Pulmonary artery endothelial cell (primary cell): ENCODE measurements at regions not wholly inside any gene's neighbourhood (a gene's known extent, or its start where the extent isn't known, plus 50 kb on each side); places are given as distances from the start of the nearest gene placed in this dataset.

ENCODE experiments used
- DNase-seq: peaks from one replicate; pipeline ENCODE4 v3.0.0-alpha.2; 2011; ENCODE audit warnings: low read depth, low spot score

DNA sequence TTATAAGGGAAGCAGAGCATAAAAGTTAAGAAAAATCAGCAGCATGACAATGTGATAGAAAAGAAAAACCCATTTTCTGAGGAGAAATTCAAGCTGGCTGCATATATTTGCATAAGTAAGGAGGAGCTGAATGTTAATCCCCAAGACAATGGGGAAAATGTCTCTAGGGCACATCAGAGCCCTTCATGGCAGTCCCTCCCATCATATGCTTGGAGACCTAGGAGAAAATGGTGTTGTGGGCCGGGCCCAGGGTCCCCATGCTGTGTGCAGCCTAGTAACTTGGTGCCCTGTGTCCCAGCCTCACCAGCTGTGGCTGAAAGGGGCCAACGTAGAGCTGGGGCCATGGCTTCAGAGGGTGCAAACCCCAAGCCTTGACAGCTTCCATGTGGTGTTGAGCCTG, 100.6 kb upstream of the PLPPR4 start:
- no peak for DNase-seq

DNA sequence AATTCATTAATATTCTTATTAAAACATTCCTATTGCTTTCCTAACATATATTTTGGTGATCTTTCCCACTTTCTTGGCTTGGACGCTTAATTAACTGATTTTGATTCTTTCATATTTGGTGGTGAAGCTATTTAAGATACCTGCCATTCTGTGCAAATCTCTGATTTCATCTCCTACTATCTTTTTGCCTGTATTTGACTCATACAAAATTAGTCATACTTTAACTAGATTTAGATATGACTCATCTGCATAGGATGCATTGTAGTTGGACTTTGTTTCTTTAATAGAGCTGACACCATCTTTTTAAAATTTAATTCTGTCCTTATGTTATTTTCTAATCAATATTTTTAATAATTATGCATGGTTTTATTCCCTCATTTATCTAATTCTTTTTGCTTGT, 93.8 kb upstream of the PLPPR4 start:
- DNase-seq: no peak

DNA sequence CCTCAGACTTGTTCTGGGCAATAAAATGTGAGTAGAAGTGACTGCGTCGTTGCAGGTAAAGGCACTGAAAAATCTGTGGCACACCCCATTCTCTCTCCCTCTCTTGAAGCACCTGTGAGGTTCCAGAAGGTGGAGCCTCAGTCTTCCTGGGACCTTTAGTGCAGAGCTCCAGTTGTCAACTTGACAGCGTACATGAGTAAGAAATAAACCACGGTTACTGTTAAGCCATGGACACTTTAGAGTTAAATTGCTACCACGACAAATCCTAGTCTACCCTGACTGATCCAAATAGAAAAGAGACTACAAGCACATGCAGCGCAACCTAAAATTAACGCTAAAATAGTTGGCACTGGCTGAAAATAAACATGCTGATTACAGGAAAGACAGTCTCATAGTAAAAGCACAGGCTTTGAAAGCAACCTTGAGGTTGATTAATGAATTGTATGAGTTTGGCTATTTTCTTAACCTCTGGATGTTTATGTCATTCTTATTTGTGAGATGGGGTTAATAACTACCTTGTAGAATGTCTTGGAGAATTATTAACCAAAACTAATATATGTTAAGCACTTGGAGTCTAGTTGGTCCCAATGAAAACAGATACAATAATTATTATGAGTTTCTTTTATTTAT, 93.0 kb upstream of the PLPPR4 start:
- DNase-seq: no peak

DNA sequence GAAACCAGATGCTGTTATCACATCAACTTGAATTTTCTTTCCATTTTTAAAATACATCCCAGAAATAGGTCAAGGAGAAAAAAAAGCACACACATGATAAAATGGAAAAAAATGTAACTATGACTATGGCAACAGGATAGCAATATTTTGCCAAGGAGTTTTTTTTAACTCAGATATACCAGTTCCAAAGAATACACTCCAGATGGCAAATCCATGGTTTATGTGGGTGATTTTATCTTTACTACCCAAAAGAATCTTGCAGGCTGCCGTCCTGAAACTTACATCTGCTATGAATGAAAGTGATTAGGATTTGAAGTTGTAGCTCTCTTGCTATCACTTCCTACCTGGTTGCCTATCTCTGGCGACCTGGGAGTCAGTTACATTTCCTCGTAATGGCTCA, 91.0 kb upstream of the PLPPR4 start:
- DNase-seq: no peak

DNA sequence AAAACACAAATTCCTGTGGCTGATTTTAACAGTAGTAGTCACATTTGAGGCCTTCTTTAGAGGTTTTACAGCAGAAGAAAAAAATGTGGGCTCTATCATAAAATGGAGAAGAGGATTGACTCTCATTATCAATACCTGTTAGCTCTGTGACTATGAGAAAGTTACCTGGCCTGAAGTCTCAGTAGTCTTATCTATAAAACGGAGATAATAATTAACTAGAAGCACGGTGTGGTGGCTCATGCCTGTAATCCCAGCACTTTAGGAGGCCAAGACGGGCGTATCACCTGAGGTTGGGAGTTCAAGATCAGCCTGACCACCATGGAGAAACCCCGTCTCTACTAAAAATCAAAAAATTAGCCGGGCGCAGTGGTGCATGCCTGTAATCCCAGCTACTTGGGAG, 90.4 kb upstream of the PLPPR4 start:
- no peak for DNase-seq

DNA sequence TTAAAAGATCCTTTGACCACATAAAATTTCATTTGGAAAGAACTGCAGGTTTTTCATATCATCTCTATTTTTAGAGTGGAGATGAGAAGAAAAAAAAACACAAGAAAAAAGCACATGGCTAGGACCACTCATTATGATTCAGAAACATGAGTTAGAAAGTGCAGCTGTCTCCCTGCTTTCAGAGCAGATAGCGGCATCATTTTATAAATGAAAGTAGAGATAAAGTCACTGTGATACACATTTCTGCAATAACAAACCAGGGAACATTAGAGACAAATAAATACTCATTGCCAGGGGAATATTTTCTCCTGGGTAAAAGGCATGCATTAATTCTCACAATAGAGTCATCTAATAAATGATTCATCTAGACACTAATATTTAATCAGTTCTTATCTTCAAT, 87.5 kb upstream of the PLPPR4 start:
- DNase-seq: no peak

DNA sequence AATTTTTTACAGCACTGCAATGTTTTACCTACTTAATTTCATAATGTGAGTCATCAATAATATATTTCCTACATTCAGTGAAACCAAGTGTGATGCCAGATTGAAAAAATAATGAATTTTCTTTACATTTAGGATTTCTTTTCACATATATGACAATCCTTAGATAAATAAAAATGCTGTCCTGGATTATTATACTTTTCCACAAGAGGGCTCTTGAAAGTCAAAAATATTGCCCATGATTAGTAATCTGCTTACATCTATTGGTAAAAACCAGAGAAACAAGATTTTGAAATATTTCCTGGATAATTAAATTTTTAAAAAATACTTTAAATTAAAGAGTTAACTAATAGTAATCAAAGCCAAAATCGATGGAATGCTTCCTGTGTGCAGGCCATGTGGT, 86.8 kb upstream of the PLPPR4 start:
- no peak for DNase-seq

DNA sequence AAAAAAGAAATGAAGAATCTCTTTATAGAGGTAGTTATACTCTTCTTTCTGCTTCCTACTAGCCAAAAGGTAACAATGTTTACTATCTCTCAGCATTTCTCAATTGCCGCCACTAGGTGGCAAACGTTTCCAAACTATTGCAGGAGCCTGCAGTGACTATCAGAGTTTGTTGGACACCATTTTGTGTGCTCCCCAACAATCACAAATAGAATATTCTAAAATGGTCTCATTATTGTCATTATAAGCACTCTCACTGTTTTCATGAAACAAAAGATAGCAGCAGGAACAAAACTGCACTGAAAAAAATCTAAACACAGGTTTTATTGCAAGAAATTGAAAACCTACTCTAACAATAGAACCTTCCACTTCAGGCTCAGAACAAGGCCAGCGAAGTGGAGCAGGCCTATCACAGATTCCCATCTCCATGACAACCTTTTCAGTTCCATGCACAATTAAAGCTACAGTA, 83.9 kb upstream of the PLPPR4 start:
- DNase-seq: peak; percentile 51

DNA sequence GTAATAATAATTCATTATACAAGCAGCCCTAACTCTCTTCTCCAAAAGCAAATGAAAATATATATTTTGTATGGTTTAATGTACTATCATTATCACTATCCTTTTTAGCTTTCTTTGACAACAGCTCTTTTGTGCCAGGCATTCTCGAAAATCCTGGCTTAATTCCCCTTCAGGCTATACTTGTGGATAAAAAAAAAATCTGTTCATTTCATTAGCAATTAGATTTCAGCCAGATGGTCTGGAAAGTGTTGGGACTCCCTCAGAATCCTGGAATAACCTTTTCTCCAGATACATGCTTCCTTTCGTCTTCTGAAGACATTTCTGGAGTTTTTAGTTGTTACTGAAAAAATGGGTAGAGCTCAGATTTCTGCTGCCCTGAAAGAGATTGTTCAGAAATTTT, 83.4 kb upstream of the PLPPR4 start:
- no peak for DNase-seq

DNA sequence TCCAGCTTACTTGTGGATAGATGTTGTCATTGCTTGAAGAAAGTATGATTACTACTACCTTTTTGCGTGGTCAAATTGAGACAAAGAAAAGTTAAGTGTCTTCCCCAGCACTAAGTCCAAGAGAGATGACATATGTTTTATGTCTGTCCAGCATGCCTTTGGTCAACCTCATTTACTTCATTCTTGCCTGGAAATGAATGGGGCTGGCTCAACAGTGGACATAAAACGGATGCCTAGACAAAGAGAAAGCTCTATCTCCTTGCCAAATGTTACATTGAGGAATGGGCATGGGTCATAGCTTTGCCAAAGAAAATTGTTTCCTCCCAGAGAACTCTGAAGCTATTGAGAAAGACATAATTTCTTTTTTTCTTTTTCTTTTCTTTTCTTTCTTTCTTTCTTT, 82.4 kb upstream of the PLPPR4 start:
- no peak for DNase-seq

DNA sequence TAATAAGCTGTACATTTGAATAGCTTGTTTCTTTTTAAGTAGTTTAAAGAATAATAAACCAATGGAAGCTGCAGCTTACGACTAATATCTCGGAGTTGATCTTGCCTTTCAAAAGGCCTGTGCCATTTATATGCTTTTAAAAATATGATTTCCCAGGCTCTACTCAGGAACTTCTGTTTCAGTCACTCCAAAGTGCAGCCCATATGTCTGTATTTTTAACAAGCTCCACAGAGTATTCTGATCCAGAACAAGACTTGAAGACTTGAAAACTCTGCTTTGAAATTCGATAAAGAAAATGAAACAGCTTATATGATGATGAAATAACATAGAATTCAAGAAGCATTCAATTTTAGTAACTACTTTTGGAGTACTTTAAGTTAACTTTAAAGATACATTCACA, 79.1 kb upstream of the PLPPR4 start:
- no peak for DNase-seq

DNA sequence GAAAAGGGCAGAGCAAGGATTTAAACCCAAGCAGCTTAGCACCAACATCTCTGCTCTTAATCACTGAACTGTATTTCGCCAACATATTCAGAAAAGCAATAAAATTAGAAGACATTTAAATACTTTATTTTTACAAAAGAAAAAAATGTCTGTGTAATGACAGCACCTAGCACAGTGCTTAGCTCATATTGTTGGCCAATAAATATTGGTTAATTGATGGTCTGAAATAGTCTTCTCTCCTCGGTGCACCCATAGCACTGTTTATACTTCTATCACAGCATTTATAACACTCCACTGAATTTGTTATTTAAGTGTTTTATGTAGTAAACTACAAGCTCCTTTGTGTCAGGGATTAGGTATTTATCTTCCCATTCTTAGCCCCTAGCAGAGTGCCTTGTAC, 70.9 kb upstream of the PLPPR4 start:
- no peak for DNase-seq

DNA sequence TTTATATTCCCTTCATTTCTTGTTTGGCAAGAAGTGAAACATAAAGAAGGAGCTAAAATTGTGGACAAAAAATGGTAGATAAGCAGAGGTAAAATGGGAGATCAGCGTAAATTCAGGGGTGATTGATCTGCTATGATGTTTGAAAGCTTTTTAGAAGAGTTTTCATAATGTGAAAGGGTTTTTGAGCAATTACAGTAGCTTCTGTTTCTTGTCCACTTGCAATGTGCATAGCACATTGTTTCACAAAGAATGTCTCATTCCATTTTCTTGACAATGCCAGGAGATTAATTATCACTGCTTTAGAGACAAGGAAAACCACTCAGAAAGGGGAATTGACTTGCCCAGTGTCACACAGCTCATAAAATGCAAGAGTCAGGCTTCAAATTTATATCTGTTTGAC, 65.9 kb upstream of the PLPPR4 start:
- DNase-seq: no peak

DNA sequence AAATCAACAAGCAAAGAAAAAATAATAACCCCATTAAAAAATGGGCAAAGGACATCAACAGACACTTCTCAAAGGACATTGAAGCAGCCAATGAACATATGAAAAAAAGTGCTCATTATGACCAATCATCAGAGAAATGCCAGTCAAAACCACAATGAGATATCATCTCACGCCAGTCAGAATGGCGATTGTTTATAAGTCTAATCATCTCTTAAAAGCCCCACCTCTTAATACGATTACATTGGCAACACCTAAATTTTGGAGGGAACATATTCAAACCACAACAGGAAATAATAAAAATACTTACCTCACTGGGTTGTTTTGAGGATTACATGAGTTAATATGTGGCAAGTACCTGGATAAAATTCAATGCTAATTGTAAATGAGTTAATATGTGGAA, 57.1 kb upstream of the PLPPR4 start:
- no peak for DNase-seq
